HCT116 (cell line): ENCODE measurements at regions not wholly inside any gene's neighbourhood (a gene's known extent, or its start where the extent isn't known, plus 50 kb on each side); places are given as distances from the start of the nearest gene placed in this dataset.

ENCODE experiments used
- CEBPB ChIP-seq: IDR thresholded peaks from 2 replicates; pipeline ENCODE4 v1.6.1; 2012; ENCODE audit warnings: low read depth
- EZH2 ChIP-seq: fragments of 200-600 bp; sonication (generic); IDR thresholded peaks from 2 replicates; pipeline ENCODE4 v1.6.1; 2017; ENCODE audit warnings: antibody characterized with exemption, mixed run types
- FOSL1 ChIP-seq: IDR thresholded peaks from 2 replicates; pipeline ENCODE4 v1.6.1; 2012; ENCODE audit warnings: low read depth
- POLR2A ChIP-seq: IDR thresholded peaks from 2 replicates; pipeline ENCODE4 v1.7.0; 2011; ENCODE audit warnings: borderline replicate concordance; ENCODE audit not compliant: insufficient read depth, insufficient read length; ENCODE audit errors: extremely low read depth
- POLR2AphosphoS5 ChIP-seq: IDR thresholded peaks from 2 replicates; pipeline ENCODE4 v1.6.1; 2011; ENCODE audit warnings: mild to moderate bottlenecking, low read depth, low read length, moderate library complexity
- RAD21 ChIP-seq: IDR thresholded peaks from 2 replicates; pipeline ENCODE4 v1.6.1; 2012; ENCODE audit warnings: low read depth, mild to moderate bottlenecking
- SIN3A ChIP-seq: IDR thresholded peaks from 2 replicates; pipeline ENCODE4 v1.6.1; 2012; ENCODE audit warnings: low read depth
- ZNF274 ChIP-seq: fragments of 200-500 bp; sonication (Bioruptor generic); IDR thresholded peaks from 2 replicates; pipeline ENCODE4 v1.6.1; 2014; ENCODE audit warnings: mild to moderate bottlenecking, low read depth, low read length, inconsistent platforms
- TF ChIP-seq, protein P1 (sequence below), 3 experiments: fragments of 200-600 bp in 1 of 3; sonication (generic) in 1 of 3; IDR thresholded peaks in 2 of 3; conservative IDR thresholded peaks in 1 of 3; 2 replicates each; pipeline ENCODE4 v1.5.1; 2012 to 2017; ENCODE audit warnings: low read depth in 2 of 3, low read length in 2 of 3, antibody characterized with exemption in 1 of 3, borderline replicate concordance in 1 of 3, control low read depth in 1 of 3, mild to moderate bottlenecking in 1 of 3, mixed read lengths in 1 of 3, mixed run types in 1 of 3, moderate library complexity in 1 of 3; ENCODE audit not compliant: insufficient read depth in 1 of 3
- TF ChIP-seq, protein P2 (sequence below): IDR thresholded peaks from 2 replicates; pipeline ENCODE4 v1.6.1; 2011; ENCODE audit warnings: mild to moderate bottlenecking, low read length, moderate library complexity; ENCODE audit not compliant: insufficient replicate concordance; ENCODE audit errors: extremely low read depth
- TF ChIP-seq, protein P3 (sequence below): IDR thresholded peaks from 2 replicates; pipeline ENCODE4 v1.6.1; 2012; ENCODE audit warnings: low read depth

DNA sequence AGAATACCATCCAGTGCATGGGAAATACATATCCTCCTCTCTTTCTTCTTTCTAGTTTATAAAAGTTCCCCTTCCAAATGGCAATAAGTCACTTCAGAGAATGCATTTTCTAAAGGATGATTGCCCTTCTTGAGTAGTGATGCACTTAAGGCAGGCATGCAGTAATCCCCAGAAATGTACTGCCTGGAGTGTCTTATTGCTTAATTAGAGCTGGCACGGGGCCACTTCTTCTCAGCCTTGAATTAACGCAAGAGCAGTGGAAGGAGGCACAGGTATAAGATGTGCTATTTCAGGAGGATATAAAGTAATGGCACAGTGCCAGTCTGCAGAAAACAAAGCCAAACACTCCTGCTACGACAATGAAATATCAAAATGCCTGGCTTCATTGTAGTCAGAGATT lies 371.4 kb upstream of the FAM241A start:
- TF ChIP-seq, protein P1, sequence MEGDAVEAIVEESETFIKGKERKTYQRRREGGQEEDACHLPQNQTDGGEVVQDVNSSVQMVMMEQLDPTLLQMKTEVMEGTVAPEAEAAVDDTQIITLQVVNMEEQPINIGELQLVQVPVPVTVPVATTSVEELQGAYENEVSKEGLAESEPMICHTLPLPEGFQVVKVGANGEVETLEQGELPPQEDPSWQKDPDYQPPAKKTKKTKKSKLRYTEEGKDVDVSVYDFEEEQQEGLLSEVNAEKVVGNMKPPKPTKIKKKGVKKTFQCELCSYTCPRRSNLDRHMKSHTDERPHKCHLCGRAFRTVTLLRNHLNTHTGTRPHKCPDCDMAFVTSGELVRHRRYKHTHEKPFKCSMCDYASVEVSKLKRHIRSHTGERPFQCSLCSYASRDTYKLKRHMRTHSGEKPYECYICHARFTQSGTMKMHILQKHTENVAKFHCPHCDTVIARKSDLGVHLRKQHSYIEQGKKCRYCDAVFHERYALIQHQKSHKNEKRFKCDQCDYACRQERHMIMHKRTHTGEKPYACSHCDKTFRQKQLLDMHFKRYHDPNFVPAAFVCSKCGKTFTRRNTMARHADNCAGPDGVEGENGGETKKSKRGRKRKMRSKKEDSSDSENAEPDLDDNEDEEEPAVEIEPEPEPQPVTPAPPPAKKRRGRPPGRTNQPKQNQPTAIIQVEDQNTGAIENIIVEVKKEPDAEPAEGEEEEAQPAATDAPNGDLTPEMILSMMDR (IDR thresholded peaks at IDR 0.05 in 2 of 3, conservative IDR thresholded peaks at IDR 0.05 in 1 of 3; ENCODE audit: borderline replicate concordance in 1 of 3, insufficient read depth in 1 of 3, low read depth in 2 of 3, low read length in 2 of 3), result no peak
- TF ChIP-seq CEBPB (no peak), POLR2AphosphoS5 (no peak), POLR2A (no peak), EZH2 (no peak), ZNF274 (no peak), FOSL1 (no peak), RAD21 (no peak), SIN3A (no peak)
- TF ChIP-seq, protein P2, sequence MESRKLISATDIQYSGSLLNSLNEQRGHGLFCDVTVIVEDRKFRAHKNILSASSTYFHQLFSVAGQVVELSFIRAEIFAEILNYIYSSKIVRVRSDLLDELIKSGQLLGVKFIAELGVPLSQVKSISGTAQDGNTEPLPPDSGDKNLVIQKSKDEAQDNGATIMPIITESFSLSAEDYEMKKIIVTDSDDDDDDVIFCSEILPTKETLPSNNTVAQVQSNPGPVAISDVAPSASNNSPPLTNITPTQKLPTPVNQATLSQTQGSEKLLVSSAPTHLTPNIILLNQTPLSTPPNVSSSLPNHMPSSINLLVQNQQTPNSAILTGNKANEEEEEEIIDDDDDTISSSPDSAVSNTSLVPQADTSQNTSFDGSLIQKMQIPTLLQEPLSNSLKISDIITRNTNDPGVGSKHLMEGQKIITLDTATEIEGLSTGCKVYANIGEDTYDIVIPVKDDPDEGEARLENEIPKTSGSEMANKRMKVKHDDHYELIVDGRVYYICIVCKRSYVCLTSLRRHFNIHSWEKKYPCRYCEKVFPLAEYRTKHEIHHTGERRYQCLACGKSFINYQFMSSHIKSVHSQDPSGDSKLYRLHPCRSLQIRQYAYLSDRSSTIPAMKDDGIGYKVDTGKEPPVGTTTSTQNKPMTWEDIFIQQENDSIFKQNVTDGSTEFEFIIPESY, result no peak
- TF ChIP-seq, protein P3, sequence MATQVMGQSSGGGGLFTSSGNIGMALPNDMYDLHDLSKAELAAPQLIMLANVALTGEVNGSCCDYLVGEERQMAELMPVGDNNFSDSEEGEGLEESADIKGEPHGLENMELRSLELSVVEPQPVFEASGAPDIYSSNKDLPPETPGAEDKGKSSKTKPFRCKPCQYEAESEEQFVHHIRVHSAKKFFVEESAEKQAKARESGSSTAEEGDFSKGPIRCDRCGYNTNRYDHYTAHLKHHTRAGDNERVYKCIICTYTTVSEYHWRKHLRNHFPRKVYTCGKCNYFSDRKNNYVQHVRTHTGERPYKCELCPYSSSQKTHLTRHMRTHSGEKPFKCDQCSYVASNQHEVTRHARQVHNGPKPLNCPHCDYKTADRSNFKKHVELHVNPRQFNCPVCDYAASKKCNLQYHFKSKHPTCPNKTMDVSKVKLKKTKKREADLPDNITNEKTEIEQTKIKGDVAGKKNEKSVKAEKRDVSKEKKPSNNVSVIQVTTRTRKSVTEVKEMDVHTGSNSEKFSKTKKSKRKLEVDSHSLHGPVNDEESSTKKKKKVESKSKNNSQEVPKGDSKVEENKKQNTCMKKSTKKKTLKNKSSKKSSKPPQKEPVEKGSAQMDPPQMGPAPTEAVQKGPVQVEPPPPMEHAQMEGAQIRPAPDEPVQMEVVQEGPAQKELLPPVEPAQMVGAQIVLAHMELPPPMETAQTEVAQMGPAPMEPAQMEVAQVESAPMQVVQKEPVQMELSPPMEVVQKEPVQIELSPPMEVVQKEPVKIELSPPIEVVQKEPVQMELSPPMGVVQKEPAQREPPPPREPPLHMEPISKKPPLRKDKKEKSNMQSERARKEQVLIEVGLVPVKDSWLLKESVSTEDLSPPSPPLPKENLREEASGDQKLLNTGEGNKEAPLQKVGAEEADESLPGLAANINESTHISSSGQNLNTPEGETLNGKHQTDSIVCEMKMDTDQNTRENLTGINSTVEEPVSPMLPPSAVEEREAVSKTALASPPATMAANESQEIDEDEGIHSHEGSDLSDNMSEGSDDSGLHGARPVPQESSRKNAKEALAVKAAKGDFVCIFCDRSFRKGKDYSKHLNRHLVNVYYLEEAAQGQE, result no peak
